GM15510 (cell line): ENCODE measurements at regions not wholly inside any gene's neighbourhood (a gene's known extent, or its start where the extent isn't known, plus 50 kb on each side); places are given as distances from the start of the nearest gene placed in this dataset.

Experiments
- POLR2A ChIP-seq: IDR thresholded peaks from 3 replicates; pipeline ENCODE4 v1.6.1; 2011; ENCODE audit warnings: borderline replicate concordance; ENCODE audit not compliant: insufficient read length; ENCODE audit errors: extremely low read depth

GRCh38 chr15:39419651-39420050 lies 161.2 kb upstream of the THBS1 start:
- no peak for TF ChIP-seq POLR2A

GRCh38 chr15:39426552-39427532 lies 154.0 kb upstream of the THBS1 start:
- no peak for TF ChIP-seq POLR2A

GRCh38 chr15:39427705-39428104 lies 153.2 kb upstream of the THBS1 start:
- no peak for TF ChIP-seq POLR2A

- no peak for TF ChIP-seq POLR2A
These were observed 151.0 kb upstream of the THBS1 start for GRCh38 chr15:39429898-39430357.

- TF ChIP-seq POLR2A: no peak
These were observed 150.5 kb upstream of the THBS1 start for GRCh38 chr15:39430389-39430788.

GRCh38 chr15:39431376-39431775 lies 149.5 kb upstream of the THBS1 start:
- TF ChIP-seq POLR2A: no peak

GRCh38 chr15:39432026-39432425 lies 148.9 kb upstream of the THBS1 start:
- TF ChIP-seq POLR2A: no peak

- TF ChIP-seq POLR2A: no peak
These were observed 147.9 kb upstream of the THBS1 start for GRCh38 chr15:39432912-39433348.

GRCh38 chr15:39433376-39433775 lies 147.5 kb upstream of the THBS1 start:
- no peak for TF ChIP-seq POLR2A

- TF ChIP-seq POLR2A: no peak
These were observed 146.7 kb upstream of the THBS1 start for GRCh38 chr15:39434163-39434562.

GRCh38 chr15:39434751-39435238 lies 146.1 kb upstream of the THBS1 start:
- TF ChIP-seq POLR2A: no peak

GRCh38 chr15:39435244-39435643 lies 145.6 kb upstream of the THBS1 start:
- TF ChIP-seq POLR2A: no peak

GRCh38 chr15:39438260-39438659 lies 142.6 kb upstream of the THBS1 start:
- no peak for TF ChIP-seq POLR2A

GRCh38 chr15:39438799-39439592 lies 141.9 kb upstream of the THBS1 start:
- no peak for TF ChIP-seq POLR2A

- TF ChIP-seq POLR2A: no peak
These were observed 138.0 kb upstream of the THBS1 start for GRCh38 chr15:39442898-39443297.
